NAMALWA (cell line): ENCODE measurements at regions not wholly inside any gene's neighbourhood (a gene's known extent, or its start where the extent isn't known, plus 50 kb on each side); places are given as distances from the start of the nearest gene placed in this dataset.

Source experiments
- DNase-seq: peaks from one replicate; pipeline ENCODE4 v3.0.0-alpha.2; 2015; ENCODE audit warnings: low spot score

- DNase-seq, result no peak
Observed at GRCh38 chr11:122346006-122346405, 230.0 kb upstream of the BLID start.

DNA sequence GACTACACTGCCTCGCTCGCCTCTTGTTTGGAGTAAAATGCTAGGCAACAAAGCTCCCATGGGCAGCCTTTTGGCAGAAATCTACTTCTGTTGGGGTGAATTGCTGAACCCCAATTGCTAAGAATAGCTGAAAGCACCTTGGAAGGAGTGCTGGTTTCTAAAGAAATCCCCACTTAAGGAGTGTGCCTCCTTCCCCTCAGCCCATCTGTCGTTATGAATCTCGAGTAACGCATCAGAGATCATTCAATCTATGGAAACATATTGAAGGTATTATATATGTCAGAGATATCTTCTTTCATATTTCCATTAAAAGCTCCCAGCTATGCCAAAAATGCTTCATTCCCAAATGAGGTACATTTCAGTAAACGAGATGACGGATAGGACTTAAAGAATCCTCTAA is 229.6 kb upstream of the BLID start:
- DNase-seq, result no peak

DNA sequence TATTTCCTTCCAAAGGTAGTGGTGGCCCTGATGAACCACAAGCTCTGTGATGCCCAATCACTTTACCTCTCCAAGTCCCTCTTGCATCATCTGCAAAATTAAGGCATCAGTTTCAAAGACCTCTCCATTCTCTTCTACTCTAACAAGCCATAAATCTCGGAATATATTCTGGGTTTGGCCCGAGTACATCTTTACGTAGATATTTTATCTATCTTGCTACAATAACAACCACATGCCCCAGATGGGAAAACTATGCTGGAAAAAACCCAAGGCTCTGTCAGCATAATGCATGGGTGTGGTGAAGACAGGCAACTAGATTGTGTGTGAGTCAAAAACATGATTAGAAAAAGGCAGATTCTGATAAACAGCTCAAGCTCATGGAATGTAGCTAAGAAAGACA is 228.2 kb upstream of the BLID start:
- DNase-seq, result no peak

DNA sequence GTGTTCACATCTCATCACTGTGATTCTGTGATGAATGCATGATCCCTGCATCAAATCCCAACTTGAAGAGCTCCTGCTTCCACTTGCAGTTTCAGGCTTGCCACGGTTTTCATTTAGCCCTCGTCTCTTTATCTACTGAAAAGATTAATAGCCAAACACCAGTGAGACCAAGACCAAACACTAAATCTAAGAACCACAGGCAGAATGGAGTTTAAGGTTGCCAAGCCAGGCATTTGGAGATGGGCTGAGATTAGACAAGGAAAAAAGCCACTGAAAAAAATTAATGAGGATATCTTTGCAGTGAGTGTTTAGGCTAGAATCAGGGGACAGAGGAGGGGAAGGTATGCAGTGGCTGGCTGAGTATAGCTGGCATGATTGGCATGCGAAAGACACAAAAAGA is 227.2 kb upstream of the BLID start:
- no peak for DNase-seq

DNA sequence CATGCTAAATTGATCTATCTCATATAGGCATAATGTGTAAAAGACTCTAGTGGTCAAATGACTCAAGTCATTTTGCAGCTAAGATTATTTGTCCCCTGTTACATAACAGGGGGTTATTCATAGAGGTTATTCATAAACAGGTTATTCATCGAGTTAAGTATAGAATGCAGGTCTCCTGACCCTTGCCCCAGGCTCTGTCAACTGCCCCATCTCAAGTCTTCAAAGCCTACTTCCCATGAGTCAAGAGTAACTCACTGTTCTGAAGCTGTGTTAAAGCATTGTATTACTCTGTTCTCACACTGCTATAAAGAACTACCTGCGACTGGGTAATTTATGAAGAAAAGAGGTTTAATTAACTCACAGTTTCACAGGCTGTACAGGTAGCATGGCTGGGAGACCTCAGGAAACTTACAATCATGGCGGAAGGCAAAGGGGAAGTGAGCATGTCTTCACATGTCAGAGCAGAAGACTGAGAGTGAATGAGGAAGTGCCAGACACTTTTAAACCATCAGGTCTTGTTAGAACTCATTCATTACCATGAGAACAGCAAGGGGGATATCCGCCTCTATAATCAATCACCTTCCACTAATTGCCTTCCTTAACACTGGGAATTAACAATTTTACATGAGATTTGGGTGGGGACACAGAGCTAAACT is 226.2 kb upstream of the BLID start:
- DNase-seq, result no peak

DNA sequence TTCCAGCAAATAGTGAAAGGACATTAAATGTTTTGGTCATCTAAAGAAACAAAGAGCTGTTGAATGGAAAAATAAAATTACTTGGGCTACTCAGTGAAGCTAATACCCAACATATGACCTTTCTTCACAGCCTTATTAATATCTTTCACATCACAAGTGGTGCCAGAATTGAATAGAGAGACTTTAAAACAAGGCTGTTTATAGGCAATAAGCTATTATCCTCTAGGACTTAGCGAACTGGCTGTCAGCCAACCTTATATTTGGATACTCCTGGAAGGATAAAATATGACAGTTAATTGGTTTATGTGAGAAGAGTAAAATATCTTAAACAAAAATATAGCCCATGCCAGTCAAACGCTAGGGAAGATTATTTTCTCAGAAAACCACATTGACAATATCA is 225.5 kb upstream of the BLID start:
- no peak for DNase-seq

GRCh38 chr11:122340607-122341290 is 224.7 kb upstream of the BLID start:
- DNase-seq, result no peak

GRCh38 chr11:122339436-122340060 is 223.5 kb upstream of the BLID start:
- DNase-seq, result no peak

- DNase-seq, result no peak
Observed at GRCh38 chr11:122337704-122338103, 221.7 kb upstream of the BLID start.

DNA sequence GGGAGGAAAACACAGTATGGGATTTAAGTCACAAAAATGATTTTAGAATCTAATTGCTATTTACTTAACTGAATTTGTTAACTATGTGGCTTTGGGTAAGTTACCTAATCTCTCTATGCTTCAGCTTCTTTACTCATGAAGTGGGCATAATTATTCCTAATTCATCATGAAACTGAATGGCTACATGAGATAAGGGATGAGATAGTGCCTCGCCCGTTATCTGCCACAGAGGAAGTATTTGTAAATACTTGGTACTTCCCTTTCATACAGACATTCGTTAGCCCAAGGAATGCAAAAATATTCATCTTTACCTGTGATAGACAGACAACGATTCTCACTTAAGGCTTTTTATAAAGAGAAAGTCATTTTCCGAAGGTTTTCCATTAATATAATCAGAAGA is 221.2 kb upstream of the BLID start:
- no peak for DNase-seq

DNA sequence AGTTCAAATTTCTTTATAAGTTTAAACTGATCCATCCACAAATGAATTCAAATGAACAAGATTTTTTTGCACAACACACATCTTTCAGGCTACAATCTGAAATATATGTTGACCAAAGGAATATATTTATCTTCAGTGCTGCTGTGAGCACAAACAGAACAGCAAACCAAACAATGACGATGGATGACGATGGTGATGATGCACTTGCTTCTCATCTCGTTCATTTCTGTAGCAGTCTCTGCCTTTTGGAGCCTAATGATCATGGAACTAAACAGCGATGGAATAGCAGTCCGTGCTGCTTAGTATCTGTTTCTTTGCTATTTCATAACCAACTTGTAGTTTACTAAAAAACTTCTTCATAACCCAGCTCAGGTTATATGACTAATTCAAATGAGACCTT is 220.7 kb upstream of the BLID start:
- DNase-seq, result no peak

- no peak for DNase-seq
Observed at GRCh38 chr11:122334546-122335339, 218.7 kb upstream of the BLID start.

- DNase-seq, result no peak
Observed at GRCh38 chr11:122333467-122333866, 217.5 kb upstream of the BLID start.

DNA sequence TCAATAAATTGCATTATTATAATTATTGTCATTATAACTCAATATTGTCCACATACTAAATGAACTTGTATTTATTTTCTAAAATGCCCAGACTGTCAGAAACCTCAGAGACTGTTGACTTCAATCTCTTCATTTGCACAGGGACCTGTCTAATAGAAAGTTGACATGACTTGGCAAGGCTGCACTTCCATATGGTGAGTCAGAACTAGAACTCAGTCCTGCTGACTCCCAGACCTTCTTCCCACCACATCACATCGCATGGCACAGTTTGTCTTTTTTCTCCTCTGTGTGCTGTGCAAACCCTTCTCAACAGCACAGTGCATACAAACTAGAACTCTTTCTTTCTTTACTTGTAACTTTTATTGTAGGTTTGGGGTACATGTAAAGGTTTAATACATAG is 215.1 kb upstream of the BLID start:
- no peak for DNase-seq

- no peak for DNase-seq
Observed at GRCh38 chr11:122330279-122330965, 214.4 kb upstream of the BLID start.

DNA sequence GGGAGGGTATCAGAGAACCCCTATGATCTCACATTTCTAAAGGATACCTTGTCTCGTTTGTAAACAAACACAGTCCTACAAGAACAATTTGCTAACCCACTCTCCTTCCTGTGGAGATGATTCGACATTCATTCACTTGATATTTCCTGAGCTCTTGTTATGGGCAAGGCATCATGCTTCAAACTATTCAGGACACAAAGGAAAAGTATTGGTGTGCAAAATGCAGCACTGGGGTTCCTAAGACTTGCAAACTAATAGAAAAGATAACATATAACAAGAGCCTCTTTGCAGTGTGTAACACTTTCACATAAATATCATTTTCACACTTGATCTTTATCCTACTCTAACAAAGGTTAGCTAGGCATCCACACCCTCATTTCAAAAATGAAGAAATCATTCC is 211.5 kb upstream of the BLID start:
- DNase-seq, result no peak

- no peak for DNase-seq
Observed at GRCh38 chr11:122323754-122324421, 207.9 kb upstream of the BLID start.

GRCh38 chr11:122322329-122322728 is 206.3 kb upstream of the BLID start:
- DNase-seq, result no peak

GRCh38 chr11:122320671-122321070 is 204.7 kb upstream of the BLID start:
- DNase-seq, result no peak

DNA sequence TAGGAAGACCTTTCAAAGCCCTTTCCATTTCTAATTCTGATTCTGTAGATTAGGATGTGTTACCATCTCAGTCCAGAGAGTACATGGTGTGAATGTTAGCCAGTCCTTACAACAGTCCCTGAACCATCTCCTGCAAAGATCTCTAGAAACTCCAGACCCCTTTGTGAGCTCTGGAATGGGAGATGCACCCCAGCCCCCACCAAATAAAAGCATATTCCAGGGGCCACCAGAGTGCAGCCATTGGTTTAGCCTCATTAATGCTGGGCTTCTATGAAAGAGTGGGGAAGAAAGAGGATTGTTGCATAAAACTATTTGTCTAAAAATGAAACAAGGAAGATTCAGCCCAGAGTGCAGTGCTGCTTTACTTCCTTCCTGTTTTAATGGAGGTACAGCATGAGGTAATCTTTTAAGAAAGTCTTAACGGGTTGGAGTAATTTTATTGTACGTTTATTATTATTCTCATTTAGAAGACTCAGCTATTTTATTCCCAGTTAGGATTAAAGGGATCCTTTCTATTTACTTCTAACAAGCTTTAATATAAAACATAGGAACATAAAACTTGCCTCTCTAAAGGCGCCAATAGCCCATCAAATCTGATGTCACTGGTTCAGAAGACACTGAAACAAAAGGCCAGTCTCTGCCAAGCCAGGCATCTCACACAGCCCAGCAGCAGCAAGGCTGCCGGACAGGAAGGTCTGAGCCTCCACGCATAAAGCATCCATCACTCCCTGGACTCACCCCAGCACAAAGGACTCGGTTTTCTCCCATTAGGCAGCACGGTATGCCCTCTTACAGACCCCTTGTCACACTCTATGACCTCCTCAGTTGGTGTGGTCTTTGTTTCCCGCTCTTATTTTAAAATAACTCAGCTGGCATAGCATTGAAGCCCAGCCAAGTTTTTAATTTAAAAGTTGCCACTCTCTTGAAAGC is 203.9 kb upstream of the BLID start:
- no peak for DNase-seq

DNA sequence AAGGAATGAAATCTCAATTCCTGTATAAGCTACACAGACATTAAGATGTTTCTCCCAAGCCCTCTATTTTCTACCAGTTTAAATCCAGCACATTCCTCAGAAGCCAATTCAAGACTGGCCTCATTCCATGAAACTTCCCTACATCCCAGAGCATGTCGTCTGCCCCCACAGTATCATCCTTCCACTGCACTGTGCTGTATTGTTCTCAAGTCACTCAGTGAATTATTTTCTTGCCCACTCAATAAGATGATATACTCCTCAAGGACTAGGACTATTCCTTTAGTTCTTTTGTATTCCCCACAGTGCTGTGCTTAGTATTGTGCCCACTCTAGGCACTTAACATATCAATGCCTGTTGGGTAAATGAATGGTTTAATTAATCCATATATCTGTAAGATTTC is 203.1 kb upstream of the BLID start:
- DNase-seq, result no peak
